Type B pancreatic cell (in vitro differentiated cells): ENCODE measurements at regions not wholly inside any gene's neighbourhood (a gene's known extent, or its start where the extent isn't known, plus 50 kb on each side); places are given as distances from the start of the nearest gene placed in this dataset.
"Not testable (repeated sequence)": the region's sequence is repeated elsewhere in the genome, so short reads cannot be mapped to it uniquely, and the experiment has no call there.

Source experiments
- DNase-seq: peaks from one replicate; pipeline ENCODE4 v3.0.0; 2021; ENCODE audit warnings: mixed read lengths; ENCODE audit not compliant: unreplicated experiment; ENCODE audit errors: extremely low spot score
- H3K27ac Mint-ChIP-seq: 2 replicates; pipeline ENCODE4 v1.8.0; 2021; ENCODE audit warnings: mild to moderate bottlenecking, mixed read lengths
- H3K27me3 Mint-ChIP-seq: 2 replicates; pipeline ENCODE4 v1.8.0; 2021; ENCODE audit warnings: mixed read lengths
- H3K36me3 Mint-ChIP-seq: 2 replicates; pipeline ENCODE4 v1.8.0; 2021; ENCODE audit warnings: mixed read lengths
- H3K4me1 Mint-ChIP-seq: one replicate; pipeline ENCODE4 v1.8.0; 2021; ENCODE audit warnings: mixed read lengths; ENCODE audit not compliant: unreplicated experiment
- H3K4me3 Mint-ChIP-seq: 2 replicates; pipeline ENCODE4 v1.8.0; 2021; ENCODE audit warnings: mild to moderate bottlenecking, mixed read lengths
- H3K9me3 Mint-ChIP-seq: 2 replicates; pipeline ENCODE4 v1.8.0; 2021; ENCODE audit warnings: mixed read lengths

- peak overlapping the region; percentile 85 for H3K27ac Mint-ChIP-seq
- not testable (repeated sequence) for H3K36me3 Mint-ChIP-seq, DNase-seq, H3K27me3 Mint-ChIP-seq, H3K4me3 Mint-ChIP-seq, H3K4me1 Mint-ChIP-seq, H3K9me3 Mint-ChIP-seq
Observed at GRCh38 chr1:120941066-120941465, 51.5 kb downstream of the PPIAL4A start.

DNA sequence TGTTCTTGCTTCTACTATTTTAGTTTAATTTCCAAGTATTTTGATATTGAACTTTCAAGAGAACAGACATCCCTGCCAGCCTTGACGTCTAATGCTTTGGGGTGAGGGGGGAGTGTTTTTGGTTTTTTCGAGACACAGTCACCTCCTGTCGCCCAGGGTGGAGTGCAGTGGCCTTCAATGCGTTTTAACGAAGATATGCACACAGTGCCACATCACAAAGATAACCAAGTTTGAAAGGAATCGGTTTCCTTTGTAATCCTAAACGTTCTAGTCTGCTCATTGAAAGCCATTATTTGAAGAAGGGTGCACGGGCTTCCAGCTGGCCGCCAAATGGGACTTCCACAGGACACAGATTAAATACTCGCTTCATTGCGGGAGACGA, 52.3 kb downstream of the PPIAL4A start:
- not testable (repeated sequence) for H3K4me1 Mint-ChIP-seq, H3K9me3 Mint-ChIP-seq, H3K36me3 Mint-ChIP-seq, H3K27me3 Mint-ChIP-seq, DNase-seq
- Mint-ChIP-seq H3K4me3 (peak overlapping the region; percentile 94), H3K27ac (peak overlapping the region; percentile 99)

GRCh38 chr1:120942218-120942944, 52.8 kb downstream of the PPIAL4A start:
- not testable (repeated sequence) for H3K9me3 Mint-ChIP-seq, H3K27me3 Mint-ChIP-seq, H3K36me3 Mint-ChIP-seq, H3K4me1 Mint-ChIP-seq
- H3K4me3 Mint-ChIP-seq = peak overlapping the region; percentile 94
- H3K27ac Mint-ChIP-seq = peak overlapping the region; percentile 99
- DNase-seq = peak; percentile 70

- H3K27ac Mint-ChIP-seq = peak overlapping the region; percentile 99
- not testable (repeated sequence) for H3K9me3 Mint-ChIP-seq, H3K36me3 Mint-ChIP-seq, DNase-seq, H3K4me1 Mint-ChIP-seq, H3K27me3 Mint-ChIP-seq
- peak overlapping the region; percentile 94 for H3K4me3 Mint-ChIP-seq
Observed at GRCh38 chr1:120942945-120943319, 53.4 kb downstream of the PPIAL4A start.

DNA sequence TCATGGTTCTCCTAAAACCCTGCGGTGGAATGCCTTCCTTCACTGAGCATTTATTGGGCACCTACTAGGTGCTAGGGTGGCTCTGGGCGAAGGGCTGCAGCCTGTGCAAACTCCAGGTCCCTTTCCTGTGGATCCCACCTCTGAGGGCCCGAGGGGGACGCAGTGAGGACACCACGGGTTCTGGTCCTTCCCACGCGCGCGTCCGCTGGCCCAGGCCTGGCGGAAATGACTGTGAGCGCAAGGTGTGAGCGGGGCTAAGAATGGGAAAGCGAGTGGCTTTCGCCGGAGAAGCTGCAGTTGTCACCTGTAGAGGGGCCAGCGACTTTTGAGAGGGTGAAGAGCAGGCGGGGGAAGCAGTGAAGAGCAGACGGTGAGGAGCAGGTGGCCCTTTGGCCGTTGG, 55.1 kb downstream of the PPIAL4A start:
- H3K27me3 Mint-ChIP-seq, H3K36me3 Mint-ChIP-seq, H3K4me1 Mint-ChIP-seq, H3K4me3 Mint-ChIP-seq, DNase-seq, H3K27ac Mint-ChIP-seq, H3K9me3 Mint-ChIP-seq: not testable (repeated sequence)

DNA sequence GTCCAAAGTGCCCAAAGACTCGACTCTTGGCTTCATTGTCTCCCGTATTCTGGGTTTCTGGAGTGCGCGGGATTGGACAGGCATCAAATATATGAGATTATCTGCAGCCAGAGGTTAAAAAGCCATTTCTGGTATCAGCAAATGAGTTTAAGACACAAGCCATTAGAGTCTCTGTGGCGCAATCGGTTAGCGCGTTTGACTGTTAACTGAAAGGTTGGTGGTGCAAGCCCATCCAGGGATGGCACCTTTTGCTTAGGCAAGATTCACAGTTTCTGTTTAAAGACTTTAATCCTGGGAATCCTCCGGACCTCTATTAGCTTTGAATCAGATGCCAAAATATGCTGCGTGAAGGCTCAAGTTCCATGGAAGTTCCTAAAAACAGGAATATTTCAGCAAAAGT, 55.6 kb downstream of the PPIAL4A start:
- not testable (repeated sequence) for H3K27ac Mint-ChIP-seq, DNase-seq, H3K27me3 Mint-ChIP-seq, H3K9me3 Mint-ChIP-seq, H3K4me3 Mint-ChIP-seq, H3K4me1 Mint-ChIP-seq, H3K36me3 Mint-ChIP-seq

- H3K4me3 Mint-ChIP-seq, H3K9me3 Mint-ChIP-seq, DNase-seq, H3K36me3 Mint-ChIP-seq, H3K4me1 Mint-ChIP-seq, H3K27ac Mint-ChIP-seq, H3K27me3 Mint-ChIP-seq: not testable (repeated sequence)
Observed at GRCh38 chr1:120947114-120947513, 57.5 kb downstream of the PPIAL4A start.

GRCh38 chr1:120949724-120950123, 60.2 kb downstream of the PPIAL4A start:
- H3K4me1 Mint-ChIP-seq, H3K36me3 Mint-ChIP-seq, H3K27ac Mint-ChIP-seq, H3K9me3 Mint-ChIP-seq, H3K27me3 Mint-ChIP-seq, DNase-seq, H3K4me3 Mint-ChIP-seq: not testable (repeated sequence)

DNA sequence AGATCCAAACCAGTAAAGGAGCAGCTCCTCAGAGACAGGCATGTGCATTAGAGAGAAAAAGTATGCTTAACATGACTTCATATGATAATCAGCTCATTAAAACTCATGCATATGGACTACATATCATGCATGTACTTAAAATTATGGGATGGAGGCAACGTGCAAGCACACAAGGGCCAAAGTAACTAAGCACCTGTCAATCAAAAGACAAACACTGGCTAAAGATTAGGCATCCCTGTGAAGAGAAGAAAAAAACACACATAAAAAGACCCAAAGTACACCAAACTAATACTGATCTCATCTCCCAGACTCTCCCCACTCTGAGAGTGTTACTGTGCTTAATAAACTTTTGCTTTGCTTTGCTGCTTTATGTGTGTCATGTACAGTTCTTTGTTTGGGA, 61.1 kb downstream of the PPIAL4A start:
- not testable (repeated sequence) for H3K9me3 Mint-ChIP-seq, DNase-seq, H3K27me3 Mint-ChIP-seq, H3K36me3 Mint-ChIP-seq, H3K27ac Mint-ChIP-seq, H3K4me1 Mint-ChIP-seq, H3K4me3 Mint-ChIP-seq

DNA sequence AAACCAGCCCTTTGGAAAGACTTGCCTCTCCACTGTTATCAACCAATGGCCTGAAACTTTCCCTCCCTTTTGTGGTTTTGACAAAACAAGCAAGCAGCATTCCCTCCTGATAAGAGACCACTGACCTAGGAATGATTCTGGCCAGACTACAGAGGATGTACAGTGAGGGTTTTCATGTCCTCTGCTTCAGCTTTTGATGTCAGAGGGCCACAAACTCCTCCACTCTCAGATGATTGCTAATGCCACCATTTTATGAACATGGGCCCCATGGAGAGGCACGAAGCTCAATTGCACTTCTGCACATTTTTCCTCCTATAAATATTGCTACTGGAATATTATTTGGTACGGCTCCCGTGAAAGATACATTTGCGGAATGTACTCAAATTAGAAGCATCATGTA, 61.5 kb downstream of the PPIAL4A start:
- H3K4me1 Mint-ChIP-seq, H3K27ac Mint-ChIP-seq, DNase-seq, H3K27me3 Mint-ChIP-seq, H3K9me3 Mint-ChIP-seq, H3K36me3 Mint-ChIP-seq, H3K4me3 Mint-ChIP-seq: not testable (repeated sequence)

GRCh38 chr1:120952207-120952870, 62.8 kb downstream of the PPIAL4A start:
- H3K9me3 Mint-ChIP-seq, H3K36me3 Mint-ChIP-seq, H3K27me3 Mint-ChIP-seq, DNase-seq, H3K4me1 Mint-ChIP-seq, H3K27ac Mint-ChIP-seq: not testable (repeated sequence)
- peak overlapping the region; percentile 41 for H3K4me3 Mint-ChIP-seq

- not testable (repeated sequence) for H3K4me1 Mint-ChIP-seq, H3K4me3 Mint-ChIP-seq, H3K27me3 Mint-ChIP-seq, H3K27ac Mint-ChIP-seq, DNase-seq, H3K36me3 Mint-ChIP-seq, H3K9me3 Mint-ChIP-seq
Observed at GRCh38 chr1:120952871-120953265, 63.3 kb downstream of the PPIAL4A start.
